ENCODE measurements at regions not wholly inside any gene's neighbourhood (a gene's known extent, or its start where the extent isn't known, plus 50 kb on each side); places are given as distances from the start of the nearest gene placed in this dataset.

- TF ChIP-seq CTCF (IDR thresholded peaks at IDR 0.05; ENCODE audit: low read depth, low read length) (no peak), POLR2A (IDR thresholded peaks at IDR 0.05; ENCODE audit: extremely low read depth, insufficient read length) (no peak), MYC (IDR thresholded peaks at IDR 0.05; ENCODE audit: low read depth, low read length) (no peak)
Observed at GRCh38 chr6:112428477-112428876, 81.3 kb downstream of the RFPL4B start.

Measured in NB4 (cell line).